ENCODE measurements at regions not wholly inside any gene's neighbourhood (a gene's known extent, or its start where the extent isn't known, plus 50 kb on each side); places are given as distances from the start of the nearest gene placed in this dataset.

DNA sequence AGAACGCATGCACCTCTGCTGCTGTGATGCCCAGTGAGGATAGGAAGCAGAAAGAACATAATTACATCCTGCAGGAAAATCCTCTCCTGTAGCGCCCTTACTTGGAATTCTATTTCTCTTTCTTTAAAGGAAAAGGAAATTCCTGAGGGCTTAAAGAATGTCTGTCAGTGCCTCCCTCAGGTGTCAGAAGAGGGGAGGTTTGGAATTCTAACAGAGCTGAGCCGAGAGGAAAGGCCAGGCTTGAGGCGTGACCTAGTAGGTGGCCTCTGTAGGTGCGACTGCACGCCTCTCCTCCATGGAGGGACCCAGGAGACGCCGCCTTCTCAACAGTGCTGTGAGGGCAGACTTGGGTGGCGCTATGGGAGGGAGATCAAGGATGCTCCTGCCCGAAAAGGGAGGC lies 55.9 kb upstream of the ERCC6L2 start:
- Histone ChIP-seq H3K9ac (ENCODE audit: low read length in 3 of 3) (no peak overlapping the region), H3K36me3 (ENCODE audit: control insufficient read depth in 2 of 3, insufficient read depth in 3 of 3, low read length in 3 of 3) (no peaks in the 10 kb centered on the region), H3K27ac (ENCODE audit: low read depth in 2 of 2, low read length in 2 of 2) (no peak overlapping the region), H3K4me1 (ENCODE audit: control insufficient read depth in 2 of 3, insufficient read depth in 2 of 3, low read depth in 1 of 3, low read length in 3 of 3) (no peaks in the 10 kb centered on the region), H3K9me3 (ENCODE audit: control insufficient read depth in 2 of 3, insufficient read depth in 1 of 3, low read length in 3 of 3) (no peaks in the 10 kb centered on the region), H3K4me3 (ENCODE audit: low read length in 3 of 3) (no peak overlapping the region), H3K27me3 (ENCODE audit: control insufficient read depth, insufficient read depth, low read length) (no peaks in the 10 kb centered on the region)
- intact Hi-C loops (cut with DNase I) = no loop called here
- DNase-seq (no peak), FAIRE-seq (no peak)
- TF ChIP-seq, protein P1, sequence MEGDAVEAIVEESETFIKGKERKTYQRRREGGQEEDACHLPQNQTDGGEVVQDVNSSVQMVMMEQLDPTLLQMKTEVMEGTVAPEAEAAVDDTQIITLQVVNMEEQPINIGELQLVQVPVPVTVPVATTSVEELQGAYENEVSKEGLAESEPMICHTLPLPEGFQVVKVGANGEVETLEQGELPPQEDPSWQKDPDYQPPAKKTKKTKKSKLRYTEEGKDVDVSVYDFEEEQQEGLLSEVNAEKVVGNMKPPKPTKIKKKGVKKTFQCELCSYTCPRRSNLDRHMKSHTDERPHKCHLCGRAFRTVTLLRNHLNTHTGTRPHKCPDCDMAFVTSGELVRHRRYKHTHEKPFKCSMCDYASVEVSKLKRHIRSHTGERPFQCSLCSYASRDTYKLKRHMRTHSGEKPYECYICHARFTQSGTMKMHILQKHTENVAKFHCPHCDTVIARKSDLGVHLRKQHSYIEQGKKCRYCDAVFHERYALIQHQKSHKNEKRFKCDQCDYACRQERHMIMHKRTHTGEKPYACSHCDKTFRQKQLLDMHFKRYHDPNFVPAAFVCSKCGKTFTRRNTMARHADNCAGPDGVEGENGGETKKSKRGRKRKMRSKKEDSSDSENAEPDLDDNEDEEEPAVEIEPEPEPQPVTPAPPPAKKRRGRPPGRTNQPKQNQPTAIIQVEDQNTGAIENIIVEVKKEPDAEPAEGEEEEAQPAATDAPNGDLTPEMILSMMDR (IDR thresholded peaks at IDR 0.05; ENCODE audit: borderline replicate concordance, extremely low read depth, insufficient read depth) = no peak

DNA sequence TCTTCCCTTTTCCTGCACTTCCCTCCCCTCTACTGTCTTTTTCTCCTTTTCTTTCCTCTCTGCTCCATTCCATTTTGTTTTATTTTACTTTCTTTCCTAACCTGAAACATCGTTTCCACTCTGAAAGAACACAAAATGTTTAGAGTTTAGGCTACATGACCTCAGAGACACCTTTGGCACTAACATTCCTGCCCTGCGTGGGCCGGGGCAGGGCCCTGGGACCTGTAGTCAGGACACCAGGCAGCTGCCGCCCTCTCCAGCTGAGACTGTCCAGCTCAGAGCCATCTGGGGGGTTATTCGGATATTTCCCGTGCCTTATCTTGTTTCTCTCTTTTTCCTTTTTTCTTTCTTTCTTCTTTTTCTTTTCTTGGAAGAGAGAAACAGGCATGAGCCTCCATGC lies 58.3 kb upstream of the ERCC6L2 start:
- Histone ChIP-seq H3K27ac (ENCODE audit: low read depth in 2 of 2, low read length in 2 of 2) (no peak overlapping the region), H3K27me3 (ENCODE audit: control insufficient read depth, insufficient read depth, low read length) (no peaks in the 10 kb centered on the region), H3K4me3 (ENCODE audit: low read length in 3 of 3) (no peak overlapping the region), H3K9me3 (ENCODE audit: control insufficient read depth in 2 of 3, insufficient read depth in 1 of 3, low read length in 3 of 3) (no peaks in the 10 kb centered on the region), H3K36me3 (ENCODE audit: control insufficient read depth in 2 of 3, insufficient read depth in 3 of 3, low read length in 3 of 3) (no peaks in the 10 kb centered on the region), H3K4me1 (ENCODE audit: control insufficient read depth in 2 of 3, insufficient read depth in 2 of 3, low read depth in 1 of 3, low read length in 3 of 3) (no peaks in the 10 kb centered on the region), H3K9ac (ENCODE audit: low read length in 3 of 3) (no peak overlapping the region)
- DNase-seq (no peak), FAIRE-seq (no peak)
- TF ChIP-seq, protein P1 (IDR thresholded peaks at IDR 0.05; ENCODE audit: borderline replicate concordance, extremely low read depth, insufficient read depth) = no peak
- intact Hi-C loops (cut with DNase I) = no loop called here

DNA sequence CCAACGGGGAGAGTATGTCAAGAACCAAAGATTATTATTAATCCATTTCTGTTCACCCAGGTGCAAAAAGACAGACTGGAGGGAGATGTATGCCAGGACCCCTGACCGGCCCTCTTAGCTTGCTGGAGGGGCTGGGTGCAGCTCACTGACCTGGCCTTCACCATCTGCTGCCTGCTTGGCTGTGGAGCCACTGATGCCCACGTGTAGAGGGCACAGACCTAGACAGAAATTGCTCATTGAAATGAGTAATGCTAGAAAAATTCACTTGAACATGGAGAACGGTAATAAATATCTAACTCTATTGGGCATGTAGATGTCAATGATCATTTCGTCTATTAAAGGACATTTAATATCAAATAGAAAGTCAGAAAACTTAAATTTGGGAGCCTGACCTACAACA lies 58.8 kb upstream of the ERCC6L2 start:
- Histone ChIP-seq H3K27me3 (ENCODE audit: control insufficient read depth, insufficient read depth, low read length) (no peaks in the 10 kb centered on the region), H3K4me3 (ENCODE audit: low read length in 3 of 3) (no peak overlapping the region), H3K36me3 (ENCODE audit: control insufficient read depth in 2 of 3, insufficient read depth in 3 of 3, low read length in 3 of 3) (no peaks in the 10 kb centered on the region), H3K27ac (ENCODE audit: low read depth in 2 of 2, low read length in 2 of 2) (no peak overlapping the region), H3K4me1 (ENCODE audit: control insufficient read depth in 2 of 3, insufficient read depth in 2 of 3, low read depth in 1 of 3, low read length in 3 of 3) (no peaks in the 10 kb centered on the region), H3K9me3 (ENCODE audit: control insufficient read depth in 2 of 3, insufficient read depth in 1 of 3, low read length in 3 of 3) (no peaks in the 10 kb centered on the region), H3K9ac (ENCODE audit: low read length in 3 of 3) (no peak overlapping the region)
- TF ChIP-seq, protein P1 (IDR thresholded peaks at IDR 0.05; ENCODE audit: borderline replicate concordance, extremely low read depth, insufficient read depth) = no peak
- DNase-seq (no peak), FAIRE-seq (no peak)
- intact Hi-C loops (cut with DNase I) = no loop called here

DNA sequence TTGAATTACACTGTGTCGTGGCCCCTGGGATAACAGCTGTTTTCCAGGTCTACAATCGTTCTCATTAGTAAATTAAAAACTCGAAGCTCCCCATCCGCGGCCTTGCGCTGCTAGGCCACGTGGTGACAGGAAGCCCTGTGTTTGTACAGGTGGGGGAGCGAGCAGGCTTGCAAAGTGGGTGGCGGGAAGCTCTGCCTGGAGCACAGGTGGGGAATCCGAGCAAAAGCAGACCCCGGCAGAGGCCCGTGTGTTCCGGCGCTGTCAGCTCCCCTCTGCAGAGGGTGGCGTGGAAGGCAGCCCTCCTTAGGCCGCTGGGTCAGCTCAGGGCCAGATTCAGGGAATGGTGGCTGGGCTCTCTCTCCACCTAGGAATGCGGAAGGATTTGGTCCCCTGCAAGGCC lies 59.5 kb upstream of the ERCC6L2 start:
- Histone ChIP-seq H3K4me3 (ENCODE audit: low read length in 3 of 3) (no peak overlapping the region), H3K9ac (ENCODE audit: low read length in 3 of 3) (no peak overlapping the region), H3K4me1 (ENCODE audit: control insufficient read depth in 2 of 3, insufficient read depth in 2 of 3, low read depth in 1 of 3, low read length in 3 of 3) (no peaks in the 10 kb centered on the region), H3K27me3 (ENCODE audit: control insufficient read depth, insufficient read depth, low read length) (no peaks in the 10 kb centered on the region), H3K27ac (ENCODE audit: low read depth in 2 of 2, low read length in 2 of 2) (no peak overlapping the region), H3K36me3 (ENCODE audit: control insufficient read depth in 2 of 3, insufficient read depth in 3 of 3, low read length in 3 of 3) (no peaks in the 10 kb centered on the region), H3K9me3 (ENCODE audit: control insufficient read depth in 2 of 3, insufficient read depth in 1 of 3, low read length in 3 of 3) (no peaks in the 10 kb centered on the region)
- FAIRE-seq = no peak
- TF ChIP-seq, protein P1 (IDR thresholded peaks at IDR 0.05; ENCODE audit: borderline replicate concordance, extremely low read depth, insufficient read depth) = no peak
- peak in 2 of 5 donors; percentile 21 to 29 for DNase-seq
- intact Hi-C loops (cut with DNase I) = no loop called here

Data from kidney (tissue), 13 donors.